ENCODE measurements at regions not wholly inside any gene's neighbourhood (a gene's known extent, or its start where the extent isn't known, plus 50 kb on each side); places are given as distances from the start of the nearest gene placed in this dataset.

- no peak for DNase-seq
Measured at GRCh38 chr16:86889974-86890373, 311.6 kb downstream of the FOXL1 start.

- no peak for DNase-seq
Measured at GRCh38 chr16:86891121-86891520, 312.8 kb downstream of the FOXL1 start.

- DNase-seq, result no peak
Measured at GRCh38 chr16:86891631-86892030, 313.3 kb downstream of the FOXL1 start.

- no peak for DNase-seq
Measured at GRCh38 chr16:86892509-86892908, 314.2 kb downstream of the FOXL1 start.

GRCh38 chr16:86893506-86893905 is 315.2 kb downstream of the FOXL1 start:
- DNase-seq, result no peak

GRCh38 chr16:86894029-86894567 is 315.7 kb downstream of the FOXL1 start:
- DNase-seq, result no peak

- DNase-seq, result no peak
Measured at GRCh38 chr16:86894925-86895324, 316.6 kb downstream of the FOXL1 start.

GRCh38 chr16:86895606-86896005 is 317.3 kb downstream of the FOXL1 start:
- no peak for DNase-seq

- no peak for DNase-seq
Measured at GRCh38 chr16:86896976-86897375, 318.6 kb downstream of the FOXL1 start.

- no peak for DNase-seq
Measured at GRCh38 chr16:86897486-86897885, 319.1 kb downstream of the FOXL1 start.

- no peak for DNase-seq
Measured at GRCh38 chr16:86898386-86898785, 320.0 kb downstream of the FOXL1 start.

- DNase-seq, result no peak
Measured at GRCh38 chr16:86899151-86899550, 320.8 kb downstream of the FOXL1 start.

GRCh38 chr16:86899757-86900156 is 321.4 kb downstream of the FOXL1 start:
- DNase-seq, result no peak

GRCh38 chr16:86901483-86901882 is 323.1 kb downstream of the FOXL1 start:
- no peak for DNase-seq

GRCh38 chr16:86902656-86903001 is 324.3 kb downstream of the FOXL1 start:
- no peak for DNase-seq

GRCh38 chr16:86903068-86903467 is 324.7 kb downstream of the FOXL1 start:
- no peak for DNase-seq

- DNase-seq, result no peak
Measured at GRCh38 chr16:86905302-86905701, 327.0 kb downstream of the FOXL1 start.

- DNase-seq, result no peak
Measured at GRCh38 chr16:86906623-86907022, 328.3 kb downstream of the FOXL1 start.

- DNase-seq, result no peak
Measured at GRCh38 chr16:86909359-86910160, 331.2 kb downstream of the FOXL1 start.

GRCh38 chr16:86910161-86910769 is 331.9 kb downstream of the FOXL1 start:
- no peak for DNase-seq

GRCh38 chr16:86911437-86911958 is 333.1 kb downstream of the FOXL1 start:
- DNase-seq, result no peak

- DNase-seq, result no peak
Measured at GRCh38 chr16:86913886-86914285, 335.5 kb downstream of the FOXL1 start.

GRCh38 chr16:86914876-86915717 is 336.7 kb downstream of the FOXL1 start:
- DNase-seq, result no peak
